CD4-positive, alpha-beta memory T cell (primary cell): ENCODE measurements at regions not wholly inside any gene's neighbourhood (a gene's known extent, or its start where the extent isn't known, plus 50 kb on each side); places are given as distances from the start of the nearest gene placed in this dataset.

Experiments
- CTCF ChIA-PET: fragments of 350-600 bp; sonication (Branson Sonifier 250); formaldehyde crosslinking; loops from one replicate; lab custom pipeline; 2021; ENCODE audit warnings: inconsistent platforms; ENCODE audit not compliant: partially characterized antibody; lab: Charles Lee
- POLR2A ChIA-PET: fragments of 350-600 bp; sonication (Branson Sonifier 250); formaldehyde crosslinking; loops from one replicate; lab custom pipeline; 2021; ENCODE audit not compliant: partially characterized antibody; lab: Charles Lee
- DNase-seq, 5 donors: peaks; one replicate each; pipeline versions ENCODE4 v3.0.0 to v3.0.0-alpha.2; 2020 to 2022; ENCODE audit warnings: mixed read lengths in 1 of 5
- H3K27ac ChIP-seq: one replicate; pipeline ENCODE4 v1.7.0; 2013; ENCODE audit warnings: low read depth, low read length
- H3K27me3 ChIP-seq: 2 replicates; pipeline ENCODE4 v1.7.0; 2013; ENCODE audit warnings: mild to moderate bottlenecking, low read length, moderate library complexity; ENCODE audit not compliant: insufficient read depth
- H3K36me3 ChIP-seq: 2 replicates; pipeline ENCODE4 v1.7.0; 2013; ENCODE audit warnings: mild to moderate bottlenecking, low read length, moderate library complexity; ENCODE audit not compliant: insufficient read depth
- H3K4me1 ChIP-seq: 2 replicates; pipeline ENCODE4 v1.7.0; 2013; ENCODE audit warnings: mild to moderate bottlenecking, low read length, moderate library complexity; ENCODE audit not compliant: insufficient read depth
- H3K4me3 ChIP-seq, 2 donors: one replicate each; pipeline ENCODE4 v1.7.0; 2013; ENCODE audit warnings: low read length in 2 of 2, mild to moderate bottlenecking in 1 of 2
- H3K9me3 ChIP-seq, 2 donors: one replicate each; pipeline ENCODE4 v1.7.0; 2013; ENCODE audit warnings: low read length in 2 of 2, control low read depth in 1 of 2; ENCODE audit not compliant: control insufficient read depth in 1 of 2
- H3K27ac Mint-ChIP-seq, 7 donors: one replicate each; pipeline ENCODE4 v1.8.0; 2020 to 2021; ENCODE audit warnings: mixed read lengths in 7 of 7, mild to moderate bottlenecking in 6 of 7, inconsistent platforms in 3 of 7, moderate library complexity in 3 of 7
- H3K27me3 Mint-ChIP-seq, 2 donors: one replicate each; pipeline ENCODE4 v1.8.0; 2020 to 2021; ENCODE audit warnings: mixed read lengths in 2 of 2
- H3K36me3 Mint-ChIP-seq, 2 donors: one replicate each; pipeline ENCODE4 v1.8.0; 2020 to 2021; ENCODE audit warnings: mixed read lengths in 2 of 2, inconsistent platforms in 1 of 2, mild to moderate bottlenecking in 1 of 2
- H3K4me1 Mint-ChIP-seq, 4 donors: one replicate each; pipeline ENCODE4 v1.8.0; 2020 to 2021; ENCODE audit warnings: mixed read lengths in 4 of 4, mild to moderate bottlenecking in 1 of 4
- H3K4me3 Mint-ChIP-seq, 8 donors: one replicate each; pipeline ENCODE4 v1.8.0; 2020 to 2021; ENCODE audit warnings: mixed read lengths in 8 of 8, mild to moderate bottlenecking in 7 of 8, moderate library complexity in 6 of 8, inconsistent platforms in 3 of 8
- H3K9me3 Mint-ChIP-seq, 8 donors: one replicate each; pipeline ENCODE4 v1.8.0; 2020 to 2021; ENCODE audit warnings: mixed read lengths in 8 of 8, mild to moderate bottlenecking in 5 of 8, inconsistent platforms in 3 of 8, moderate library complexity in 1 of 8
- intact Hi-C: fragments of 100-400 bp; cut with micrococcal nuclease; formaldehyde crosslinking; loops from one replicate; pipeline ENCODE4 v1.15.1; 2023

DNA sequence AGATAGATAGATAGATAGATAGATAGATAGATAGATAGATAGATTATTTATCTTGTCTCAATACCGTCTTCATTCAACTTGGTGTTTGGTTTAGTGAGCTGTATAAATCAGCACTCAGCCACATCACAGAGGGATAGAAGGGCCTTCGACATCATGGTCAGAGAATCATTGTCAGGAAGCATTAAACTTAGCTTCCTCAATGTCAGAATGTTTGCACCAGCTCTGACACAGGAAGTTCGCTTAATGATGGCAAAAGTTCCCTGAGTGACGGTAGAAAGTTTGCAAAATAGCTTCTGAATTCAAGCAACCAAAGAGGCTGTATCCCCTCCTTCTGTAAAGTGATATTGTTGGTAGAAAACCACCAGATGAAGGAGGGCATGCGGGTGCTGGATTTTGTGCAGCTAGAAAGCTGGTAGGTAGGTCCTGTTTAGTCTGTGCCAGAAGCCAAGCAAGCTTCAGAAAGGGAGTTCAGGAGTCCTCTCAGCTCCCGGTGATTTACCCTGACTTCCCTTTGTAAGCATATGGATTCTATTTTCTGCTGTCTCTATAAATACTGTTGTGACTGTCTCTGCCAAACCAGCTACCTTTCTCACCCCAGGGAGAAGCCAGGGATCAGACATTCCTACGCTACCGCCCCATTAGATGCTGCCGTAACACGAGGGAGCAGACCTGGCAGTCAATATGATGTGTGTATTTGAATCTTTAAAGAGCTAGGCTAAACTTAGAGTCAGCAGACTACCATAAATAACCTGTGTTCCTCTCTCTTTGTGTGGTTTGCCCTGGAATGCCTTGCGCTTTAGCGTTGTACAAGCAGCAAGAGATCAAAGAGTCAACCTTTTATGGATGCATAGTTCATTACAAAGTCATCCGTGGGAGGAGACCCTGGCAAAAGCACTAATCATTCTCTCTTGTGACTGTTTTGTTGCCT lies 200.5 kb upstream of the KIAA1217 start:
- Histone ChIP-seq H3K36me3 (no peaks in the 10 kb centered on the region), H3K4me3 (no peak overlapping the region), H3K27ac (no peak overlapping the region), H3K9me3 (no peaks in the 10 kb centered on the region), H3K4me1 (no peaks in the 10 kb centered on the region), H3K27me3 (no peaks in the 10 kb centered on the region)
- ChIA-PET CTCF (no interaction called here), POLR2A (no interaction called here)
- Mint-ChIP-seq H3K9me3 (peaks cover 0 to 5% (median 1%) of the 10 kb centered on the region in 8 donors), H3K4me3 (no peak overlapping the region), H3K27ac (no peak overlapping the region), H3K27me3 (no peaks in the 10 kb centered on the region), H3K36me3 (no peaks in the 10 kb centered on the region), H3K4me1 (no peaks in the 10 kb centered on the region)
- DNase-seq: no peak
- intact Hi-C loops: no loop called here

DNA sequence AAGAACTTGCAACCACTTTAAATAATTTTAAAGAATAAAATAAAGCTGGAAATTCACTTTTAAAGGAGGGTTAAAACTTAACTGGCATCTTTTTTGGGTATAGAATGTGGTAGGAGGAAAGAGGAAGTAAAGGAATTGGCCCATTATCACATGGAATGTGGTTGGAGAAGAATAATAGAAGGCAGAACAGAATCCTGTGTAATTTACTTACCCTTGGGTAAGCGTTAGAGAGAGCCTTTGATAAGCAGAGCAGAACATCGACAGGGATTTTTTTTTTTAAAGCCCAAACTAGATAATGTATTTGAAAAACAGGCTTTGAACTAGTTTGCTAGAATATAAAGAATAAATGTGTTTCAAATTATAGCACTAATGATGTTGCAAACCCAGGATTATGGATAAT lies 199.8 kb upstream of the KIAA1217 start:
- H3K4me1 ChIP-seq: no peaks in the 10 kb centered on the region
- CTCF ChIA-PET: no interaction called here
- no peak for DNase-seq
- intact Hi-C loops: no loop called here
- no peak overlapping the region for H3K4me3 ChIP-seq
- H3K27ac ChIP-seq: no peak overlapping the region
- no peaks in the 10 kb centered on the region for H3K9me3 ChIP-seq
- Mint-ChIP-seq H3K27me3 (no peaks in the 10 kb centered on the region), H3K9me3 (peaks cover 0 to 5% (median 2%) of the 10 kb centered on the region in 8 donors), H3K4me1 (no peaks in the 10 kb centered on the region), H3K4me3 (no peak overlapping the region), H3K27ac (no peak overlapping the region), H3K36me3 (no peaks in the 10 kb centered on the region)
- POLR2A ChIA-PET: no interaction called here
- H3K27me3 ChIP-seq: no peaks in the 10 kb centered on the region
- H3K36me3 ChIP-seq: no peaks in the 10 kb centered on the region

DNA sequence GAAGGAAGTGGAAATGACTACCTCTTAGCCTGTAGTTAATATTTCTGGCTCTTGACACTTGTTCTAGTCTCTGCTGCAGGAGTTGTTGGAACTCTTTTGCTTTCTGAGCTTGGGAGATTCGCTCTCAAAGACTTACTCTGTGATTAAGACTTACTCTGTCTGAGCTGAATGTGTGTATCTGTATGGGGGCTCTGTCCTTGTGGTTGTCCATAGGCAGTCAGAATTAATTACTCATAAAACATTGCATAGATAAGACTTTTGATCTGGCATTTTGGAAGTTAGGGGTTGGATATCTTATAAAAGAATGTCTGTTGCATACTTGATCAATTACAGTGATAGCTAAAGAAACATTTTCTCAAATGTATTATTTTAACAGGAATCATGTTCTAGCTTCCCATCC lies 199.2 kb upstream of the KIAA1217 start:
- Mint-ChIP-seq H3K4me1 (no peaks in the 10 kb centered on the region), H3K27ac (no peak overlapping the region), H3K4me3 (no peak overlapping the region), H3K36me3 (no peaks in the 10 kb centered on the region), H3K27me3 (no peaks in the 10 kb centered on the region), H3K9me3 (peaks cover 0 to 5% (median 2%) of the 10 kb centered on the region in 8 donors)
- ChIA-PET POLR2A (no interaction called here), CTCF (no interaction called here)
- H3K27ac ChIP-seq: no peak overlapping the region
- intact Hi-C loops: no loop called here
- H3K36me3 ChIP-seq: no peaks in the 10 kb centered on the region
- no peaks in the 10 kb centered on the region for H3K4me1 ChIP-seq
- no peaks in the 10 kb centered on the region for H3K9me3 ChIP-seq
- H3K4me3 ChIP-seq: no peak overlapping the region
- DNase-seq: no peak
- no peaks in the 10 kb centered on the region for H3K27me3 ChIP-seq

DNA sequence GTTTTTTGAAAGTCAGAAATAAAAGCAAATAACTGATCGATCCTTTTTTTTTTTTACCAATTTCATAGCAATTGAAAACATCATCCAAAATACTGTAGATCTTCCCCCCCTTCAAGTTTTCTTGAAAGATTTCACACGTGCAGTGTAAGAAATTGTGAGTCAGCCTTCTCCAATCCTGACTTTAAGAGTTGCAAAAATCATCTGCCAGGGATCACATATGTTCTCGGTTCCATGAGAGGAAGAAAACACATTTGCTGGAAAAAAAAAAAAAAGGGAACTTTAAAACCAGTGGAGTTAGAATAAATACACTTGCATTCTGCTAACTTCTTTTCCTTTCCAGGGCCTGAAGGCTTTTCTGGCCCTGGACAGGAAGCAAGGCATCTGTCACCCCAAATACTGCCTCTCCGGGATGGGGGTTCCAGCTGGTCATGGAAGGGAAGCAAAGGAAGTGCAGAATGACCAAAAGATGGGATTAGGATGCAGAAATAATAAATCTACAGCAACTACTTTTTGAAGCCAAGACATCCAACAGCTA lies 198.4 kb upstream of the KIAA1217 start:
- no peaks in the 10 kb centered on the region for H3K4me1 ChIP-seq
- H3K4me1 Mint-ChIP-seq: no peaks in the 10 kb centered on the region
- H3K36me3 Mint-ChIP-seq: no peaks in the 10 kb centered on the region
- peaks cover 0 to 5% (median 2%) of the 10 kb centered on the region in 8 donors for H3K9me3 Mint-ChIP-seq
- no peak overlapping the region for H3K27ac Mint-ChIP-seq
- H3K27ac ChIP-seq: no peak overlapping the region
- no peak overlapping the region for H3K4me3 Mint-ChIP-seq
- POLR2A ChIA-PET: no interaction called here
- CTCF ChIA-PET: no interaction called here
- no peaks in the 10 kb centered on the region for H3K9me3 ChIP-seq
- H3K4me3 ChIP-seq: no peak overlapping the region
- intact Hi-C loops: no loop called here
- no peak for DNase-seq
- H3K27me3 Mint-ChIP-seq: no peaks in the 10 kb centered on the region
- H3K27me3 ChIP-seq: no peaks in the 10 kb centered on the region
- H3K36me3 ChIP-seq: no peaks in the 10 kb centered on the region

DNA sequence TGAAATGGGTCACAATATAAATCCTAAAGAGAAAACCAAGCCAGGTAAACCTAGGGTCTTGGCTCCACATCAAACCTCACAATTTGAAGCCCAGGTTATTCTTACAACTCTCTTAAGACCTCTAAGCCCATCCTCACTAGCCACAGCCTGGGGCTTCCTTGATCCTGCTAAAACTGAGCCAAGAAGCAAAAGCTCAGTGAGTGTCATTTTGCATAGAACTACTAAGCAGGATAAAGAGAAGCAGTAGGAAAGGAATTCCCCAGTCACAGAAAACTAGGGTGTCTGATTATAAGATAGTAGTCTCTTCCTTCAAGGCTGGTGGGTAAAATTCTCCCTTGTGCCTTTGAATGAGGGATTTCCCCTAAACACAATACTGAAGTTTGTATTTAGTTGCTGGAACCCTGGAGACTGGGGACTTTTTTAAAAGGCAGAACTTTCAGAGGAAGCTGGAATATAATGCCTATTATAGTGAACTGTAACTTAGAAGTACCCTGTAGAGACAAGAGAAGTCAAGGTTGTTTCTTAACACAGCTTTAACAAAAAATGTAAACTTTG lies 196.6 kb upstream of the KIAA1217 start:
- CTCF ChIA-PET: no interaction called here
- intact Hi-C loops: no loop called here
- no peak overlapping the region for H3K4me3 Mint-ChIP-seq
- no peak overlapping the region for H3K27ac Mint-ChIP-seq
- no peaks in the 10 kb centered on the region for H3K4me1 Mint-ChIP-seq
- Histone ChIP-seq H3K27me3 (no peaks in the 10 kb centered on the region), H3K4me3 (no peak overlapping the region), H3K27ac (no peak overlapping the region), H3K4me1 (no peaks in the 10 kb centered on the region), H3K36me3 (no peaks in the 10 kb centered on the region), H3K9me3 (no peaks in the 10 kb centered on the region)
- DNase-seq: no peak
- peaks cover 0 to 5% (median 0%) of the 10 kb centered on the region in 8 donors for H3K9me3 Mint-ChIP-seq
- no peaks in the 10 kb centered on the region for H3K36me3 Mint-ChIP-seq
- POLR2A ChIA-PET: no interaction called here
- H3K27me3 Mint-ChIP-seq: peaks cover 0 to 2% of the 10 kb centered on the region in 2 donors

DNA sequence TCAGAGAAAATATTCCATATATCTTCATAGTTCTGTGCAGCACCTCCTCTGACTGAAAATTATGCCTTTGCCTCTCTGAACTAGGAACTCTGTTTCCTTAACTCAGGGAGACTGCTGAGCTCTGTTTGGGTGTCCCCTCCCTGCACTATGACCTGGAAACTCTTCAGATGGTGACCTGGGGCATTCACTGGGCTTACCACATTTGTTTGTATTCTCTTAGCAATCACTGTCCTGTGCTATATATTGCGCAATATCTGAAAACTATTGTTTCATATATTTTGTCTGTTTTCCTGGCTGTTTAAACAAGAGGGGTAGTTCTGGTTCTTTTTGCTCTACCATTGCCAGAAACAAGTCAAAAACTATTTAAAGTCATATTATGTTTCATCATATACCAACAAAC lies 181.8 kb upstream of the KIAA1217 start:
- H3K27ac ChIP-seq: no peak overlapping the region
- intact Hi-C loops: no loop called here
- no peaks in the 10 kb centered on the region for H3K4me1 Mint-ChIP-seq
- H3K36me3 Mint-ChIP-seq: no peaks in the 10 kb centered on the region
- no peak for DNase-seq
- ChIA-PET CTCF (no interaction called here), POLR2A (no interaction called here)
- H3K27ac Mint-ChIP-seq: no peak overlapping the region
- no peaks in the 10 kb centered on the region for H3K36me3 ChIP-seq
- H3K4me1 ChIP-seq: no peaks in the 10 kb centered on the region
- H3K27me3 ChIP-seq: no peaks in the 10 kb centered on the region
- H3K4me3 ChIP-seq: no peak overlapping the region
- H3K4me3 Mint-ChIP-seq: no peak overlapping the region
- H3K9me3 Mint-ChIP-seq: peaks cover 0 to 2% (median 0%) of the 10 kb centered on the region in 8 donors
- no peaks in the 10 kb centered on the region for H3K9me3 ChIP-seq
- H3K27me3 Mint-ChIP-seq: no peaks in the 10 kb centered on the region

DNA sequence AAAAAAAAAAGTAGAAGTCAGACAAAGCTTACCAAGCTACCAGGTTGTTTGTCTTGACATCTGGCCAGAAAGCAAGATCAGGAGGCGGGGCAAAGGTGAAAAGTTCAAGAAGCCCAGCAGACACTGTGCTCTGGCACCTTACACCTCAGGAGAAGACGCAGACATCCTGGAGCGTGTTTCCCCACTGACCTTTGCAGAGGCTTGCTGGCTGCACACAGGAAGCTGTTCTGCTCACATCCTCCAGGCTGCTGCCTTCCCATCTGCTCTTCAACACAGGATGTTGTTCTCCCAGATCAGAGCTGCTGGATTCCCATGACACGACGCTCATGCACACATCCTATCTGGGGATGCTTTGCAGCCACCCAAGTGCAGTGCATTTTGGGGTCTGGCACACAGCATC lies 174.4 kb upstream of the KIAA1217 start:
- no peak for DNase-seq
- no peak overlapping the region for H3K4me3 Mint-ChIP-seq
- ChIA-PET CTCF (no interaction called here), POLR2A (no interaction called here)
- H3K9me3 Mint-ChIP-seq: peaks cover 0 to 10% (median under 1%) of the 10 kb centered on the region in 8 donors
- intact Hi-C loops: no loop called here
- no peaks in the 10 kb centered on the region for H3K4me1 Mint-ChIP-seq
- Histone ChIP-seq H3K36me3 (no peaks in the 10 kb centered on the region), H3K27ac (no peak overlapping the region), H3K27me3 (no peaks in the 10 kb centered on the region), H3K4me3 (no peak overlapping the region), H3K9me3 (no peaks in the 10 kb centered on the region), H3K4me1 (no peaks in the 10 kb centered on the region)
- no peak overlapping the region for H3K27ac Mint-ChIP-seq
- H3K27me3 Mint-ChIP-seq: peaks cover 0 to 2% of the 10 kb centered on the region in 2 donors
- H3K36me3 Mint-ChIP-seq: no peaks in the 10 kb centered on the region
